Endothelial cell of umbilical vein (primary cell): ENCODE measurements at regions not wholly inside any gene's neighbourhood (a gene's known extent, or its start where the extent isn't known, plus 50 kb on each side); places are given as distances from the start of the nearest gene placed in this dataset.

Experiments used
- BruUV-seq: library from RNA; stranded (reverse); fragments of 400-500 nt; replicated peaks from 2 replicates; lab custom pipeline; 2021; lab: Mats Ljungman, UMichigan
- CTCF ChIA-PET: fragments of 300-600, 350-600 bp; sonication (Branson Sonifier 250); formaldehyde crosslinking; loops from one replicate; lab custom pipeline; 2021; ENCODE audit warnings: antibody characterized with exemption, inconsistent platforms; lab: Charles Lee
- POLR2A ChIA-PET: fragments of 300-600, 350-600 bp; sonication (Branson Sonifier 250); formaldehyde crosslinking; loops from one replicate; lab custom pipeline; 2021; ENCODE audit warnings: antibody characterized with exemption, inconsistent platforms; lab: Charles Lee
- DNase-seq: peaks from one replicate; pipeline ENCODE4 v3.0.0-alpha.2; 2011; ENCODE audit warnings: low read depth, low spot score
- FAIRE-seq: peaks from 2 replicates; lab custom pipeline; 2011; peaks lifted over from hg19 to GRCh38; lab: Jason Lieb, UNC
- H2AFZ ChIP-seq: 2 replicates; pipeline ENCODE4 v1.6.0; 2012; ENCODE audit warnings: low read depth, low read length, control low read depth, inconsistent platforms
- H3K27ac ChIP-seq: 2 replicates; pipeline ENCODE4 v1.5.1; 2011; ENCODE audit warnings: low read depth, mild to moderate bottlenecking, control low read depth, low read length, moderate library complexity; ENCODE audit not compliant: insufficient read depth
- H3K27me3 ChIP-seq, 2 experiments: 2 replicates each; pipeline versions ENCODE4 v1.6.0 to v1.6.1; 2011; ENCODE audit warnings: low read length in 2 of 2, mixed read lengths in 1 of 2; ENCODE audit not compliant: control insufficient read depth in 2 of 2, insufficient read depth in 2 of 2
- H3K36me3 ChIP-seq, 2 experiments: 2 replicates in 1 of 2; 3 replicates in 1 of 2; pipeline ENCODE4 v1.5.1; 2011; ENCODE audit warnings: low read length in 2 of 2, mild to moderate bottlenecking in 1 of 2, moderate library complexity in 1 of 2; ENCODE audit not compliant: control insufficient read depth in 2 of 2, insufficient read depth in 2 of 2; ENCODE audit errors: extremely low read depth in 1 of 2
- H3K4me1 ChIP-seq: 3 replicates; pipeline ENCODE4 v1.5.1; 2011; ENCODE audit warnings: mild to moderate bottlenecking, low read length; ENCODE audit not compliant: control insufficient read depth, insufficient read depth; ENCODE audit errors: extremely low read depth
- H3K4me2 ChIP-seq: 2 replicates; pipeline ENCODE4 v1.6.1; 2011; ENCODE audit warnings: low read length, control low read depth, mixed read lengths; ENCODE audit not compliant: insufficient read depth
- H3K4me3 ChIP-seq, 3 experiments: fragments of 200-600 bp in 1 of 3; sonication (generic), shearing (Covaris generic) in 1 of 3; replicated peaks in 1 of 3; 2 replicates each; pipeline ENCODE4 v1.5.1; 2011 to 2016; ENCODE audit warnings: control low read depth in 3 of 3, low read length in 3 of 3, mild to moderate bottlenecking in 2 of 3, inconsistent platforms in 1 of 3, low read depth in 1 of 3, moderate library complexity in 1 of 3; ENCODE audit not compliant: insufficient read depth in 1 of 3
- H3K79me2 ChIP-seq: 2 replicates; pipeline ENCODE4 v1.6.0; 2012; ENCODE audit warnings: low read length, inconsistent platforms; ENCODE audit not compliant: control insufficient read depth, insufficient read depth
- H3K9ac ChIP-seq: replicated peaks from 2 replicates; pipeline ENCODE3; 2011; ENCODE audit warnings: low read length, control low read depth; ENCODE audit not compliant: insufficient read depth; ENCODE audit errors: extremely low read depth
- H3K9me1 ChIP-seq: replicated peaks from 3 replicates; pipeline ENCODE4 v1.6.0; 2011; ENCODE audit warnings: mild to moderate bottlenecking, low read length; ENCODE audit not compliant: control insufficient read depth, insufficient read depth; ENCODE audit errors: extremely low read depth
- H3K9me3 ChIP-seq: replicated peaks from 2 replicates; pipeline ENCODE4 v1.5.1; 2012; ENCODE audit warnings: low read length, inconsistent platforms; ENCODE audit not compliant: control insufficient read depth, insufficient read depth
- H4K20me1 ChIP-seq: replicated peaks from 2 replicates; pipeline ENCODE3; 2011; ENCODE audit warnings: mild to moderate bottlenecking, low read length; ENCODE audit not compliant: control insufficient read depth, insufficient read depth; ENCODE audit errors: extremely low read depth
- EZH2 ChIP-seq: IDR thresholded peaks from 2 replicates; pipeline ENCODE4 v1.6.1; 2012; ENCODE audit warnings: borderline replicate concordance, low read depth, mild to moderate bottlenecking, moderate library complexity, low read length, inconsistent platforms; ENCODE audit not compliant: severe bottlenecking
- FOS ChIP-seq: IDR thresholded peaks from 2 replicates; pipeline ENCODE4 v1.6.1; 2011; ENCODE audit warnings: mild to moderate bottlenecking, low read length, moderate library complexity, borderline replicate concordance; ENCODE audit not compliant: insufficient read depth
- GATA2 ChIP-seq: IDR thresholded peaks from 2 replicates; pipeline ENCODE4 v1.7.0; 2011; ENCODE audit warnings: low read depth, mild to moderate bottlenecking, moderate library complexity, mixed read lengths, low read length; ENCODE audit not compliant: insufficient read length, insufficient read depth
- JUN ChIP-seq: IDR thresholded peaks from 2 replicates; pipeline ENCODE4 v1.6.1; 2011; ENCODE audit warnings: borderline replicate concordance, low read depth; ENCODE audit not compliant: insufficient read length, insufficient read depth
- MYC ChIP-seq: IDR thresholded peaks from one replicate; pipeline ENCODE4 v1.6.1; 2011; ENCODE audit warnings: mild to moderate bottlenecking, low read depth, low read length
- POLR2A ChIP-seq: IDR thresholded peaks from 2 replicates; pipeline ENCODE4 v1.6.1; 2012; ENCODE audit warnings: low read depth, mild to moderate bottlenecking, control low read depth, low read length
- POLR2AphosphoS5 ChIP-seq: IDR thresholded peaks from 2 replicates; pipeline ENCODE4 v1.6.1; 2012; ENCODE audit warnings: low read depth, mild to moderate bottlenecking, control low read depth, low read length, moderate library complexity; ENCODE audit not compliant: insufficient read depth
- dilution Hi-C: fragments of 300-500 bp; cut with MboI; formaldehyde crosslinking; loops from one replicate; pipeline ENCODE4 v1.15.0; 2019; ENCODE audit warnings: low sequenced_read_pairs; ENCODE audit not compliant: extremely low pct_ligation_motif_present
- intact Hi-C: fragments of 100-400 bp; cut with micrococcal nuclease; formaldehyde crosslinking; loops from one replicate; pipeline ENCODE4 v1.10.0; 2022
- TF ChIP-seq, protein P1 (sequence below): IDR thresholded peaks from 2 replicates; pipeline ENCODE4 v1.6.1; 2011; ENCODE audit not compliant: insufficient read depth, insufficient read length
- TF ChIP-seq, protein P2 (sequence below), 2 donors: IDR thresholded peaks; 1 replicate in 1 of 2; 2 replicates in 1 of 2; pipeline ENCODE4 v1.5.1; 2011; ENCODE audit warnings: low read length in 2 of 2, mild to moderate bottlenecking in 2 of 2, moderate library complexity in 2 of 2, control low read depth in 1 of 2, inconsistent platforms in 1 of 2, low read depth in 1 of 2; ENCODE audit not compliant: insufficient read depth in 1 of 2; ENCODE audit errors: extremely low read depth in 1 of 2

DNA sequence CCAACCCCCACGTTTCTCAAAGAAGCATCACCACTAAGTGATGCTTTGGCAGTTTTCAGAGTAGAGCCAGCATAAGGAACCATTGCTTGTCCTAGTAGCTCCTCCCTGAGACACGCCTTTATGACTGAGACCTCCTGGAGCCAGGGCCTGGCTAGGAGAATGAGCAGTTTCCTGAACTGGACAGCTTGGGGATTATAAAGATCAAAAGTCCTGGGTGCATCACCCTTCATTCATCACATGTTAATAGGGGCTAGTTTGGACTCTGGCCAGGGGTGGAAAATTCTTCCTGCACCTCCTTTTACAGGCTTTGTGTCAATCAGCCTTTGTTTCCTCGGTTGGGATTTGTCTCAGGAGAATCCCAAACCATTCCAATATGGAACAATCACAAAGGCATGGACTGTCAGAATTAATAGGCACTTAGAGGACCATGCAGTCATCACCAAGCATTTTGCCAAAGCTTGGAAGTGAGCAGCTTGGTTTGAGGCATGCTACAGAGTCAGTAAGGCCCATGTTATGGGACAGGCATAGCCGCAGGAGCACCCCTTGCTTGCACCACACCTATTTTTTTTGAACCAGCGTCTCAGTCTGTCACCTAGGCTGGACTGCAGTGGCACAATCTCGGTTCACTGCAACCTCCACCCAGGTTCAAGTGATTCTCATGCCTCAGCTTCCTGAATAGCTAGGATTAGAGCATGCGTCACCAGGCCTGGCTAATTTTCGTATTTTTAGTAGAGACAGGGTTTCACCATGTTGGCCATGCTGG lies 64.9 kb upstream of the TGM3 start:
- Histone ChIP-seq H3K4me3 (no peak overlapping the region), H3K4me2 (no peak overlapping the region), H3K4me1 (no peaks in the 10 kb centered on the region), H3K36me3 (no peaks in the 10 kb centered on the region), H3K27ac (no peak overlapping the region), H3K9ac (no peak overlapping the region), H3K9me1 (no peaks in the 10 kb centered on the region), H3K9me3 (no peaks in the 10 kb centered on the region), H2AFZ (no peak overlapping the region), H4K20me1 (no peaks in the 10 kb centered on the region), H3K79me2 (no peaks in the 10 kb centered on the region), H3K27me3 (no peaks in the 10 kb centered on the region)
- intact Hi-C loops (loop anchor here (2.0 kb wide), 1 partner anchor 28 kb away; no protein-coding TSS in a partner anchor), dilution Hi-C loops (no loop called here)
- POLR2A ChIA-PET, result no interaction called here
- CTCF ChIA-PET, result interaction anchor here (1.2 to 1.6 kb wide), 2 partner anchors 8 to 23 kb away, joined by 3 to 5 read pairs; no protein-coding TSS in a partner anchor
- no TSS peak for BruUV-seq
- FAIRE-seq, result no peak
- DNase-seq, result no peak
- TF ChIP-seq JUN (no peak), MYC (no peak), GATA2 (no peak), POLR2A (no peak), EZH2 (no peak), FOS (no peak), POLR2AphosphoS5 (no peak)
- TF ChIP-seq, protein P1, sequence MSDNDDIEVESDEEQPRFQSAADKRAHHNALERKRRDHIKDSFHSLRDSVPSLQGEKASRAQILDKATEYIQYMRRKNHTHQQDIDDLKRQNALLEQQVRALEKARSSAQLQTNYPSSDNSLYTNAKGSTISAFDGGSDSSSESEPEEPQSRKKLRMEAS, result no peak
- TF ChIP-seq, protein P2, sequence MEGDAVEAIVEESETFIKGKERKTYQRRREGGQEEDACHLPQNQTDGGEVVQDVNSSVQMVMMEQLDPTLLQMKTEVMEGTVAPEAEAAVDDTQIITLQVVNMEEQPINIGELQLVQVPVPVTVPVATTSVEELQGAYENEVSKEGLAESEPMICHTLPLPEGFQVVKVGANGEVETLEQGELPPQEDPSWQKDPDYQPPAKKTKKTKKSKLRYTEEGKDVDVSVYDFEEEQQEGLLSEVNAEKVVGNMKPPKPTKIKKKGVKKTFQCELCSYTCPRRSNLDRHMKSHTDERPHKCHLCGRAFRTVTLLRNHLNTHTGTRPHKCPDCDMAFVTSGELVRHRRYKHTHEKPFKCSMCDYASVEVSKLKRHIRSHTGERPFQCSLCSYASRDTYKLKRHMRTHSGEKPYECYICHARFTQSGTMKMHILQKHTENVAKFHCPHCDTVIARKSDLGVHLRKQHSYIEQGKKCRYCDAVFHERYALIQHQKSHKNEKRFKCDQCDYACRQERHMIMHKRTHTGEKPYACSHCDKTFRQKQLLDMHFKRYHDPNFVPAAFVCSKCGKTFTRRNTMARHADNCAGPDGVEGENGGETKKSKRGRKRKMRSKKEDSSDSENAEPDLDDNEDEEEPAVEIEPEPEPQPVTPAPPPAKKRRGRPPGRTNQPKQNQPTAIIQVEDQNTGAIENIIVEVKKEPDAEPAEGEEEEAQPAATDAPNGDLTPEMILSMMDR (IDR thresholded peaks at IDR 0.05; ENCODE audit: extremely low read depth in 1 of 2, insufficient read depth in 1 of 2, low read depth in 1 of 2, low read length in 2 of 2), result no peak
